Activated T-cell treated with anti-CD3 and anti-CD28 coated beads, Interleukin-2, amount 50 U/mL, for 72 hours (primary cell): ENCODE measurements at regions not wholly inside any gene's neighbourhood (a gene's known extent, or its start where the extent isn't known, plus 50 kb on each side); places are given as distances from the start of the nearest gene placed in this dataset.

Experiments used
- ATAC-seq, 2 donors: fragments of 150-1000 bp; cut with Tn5 transposase; replicated peaks in 1 of 2; 2 replicates each; pipeline ENCODE4 v1.10.0; 2021; ENCODE audit warnings: moderate library complexity in 2 of 2, mild to moderate bottlenecking in 1 of 2
- DNase-seq, 2 donors: peaks; one replicate each; pipeline ENCODE4 v3.0.0; 2021 to 2022; ENCODE audit warnings: mixed read lengths in 1 of 2
- H3K27ac Mint-ChIP-seq: one replicate; pipeline ENCODE4 v1.8.0; 2022; ENCODE audit warnings: mild to moderate bottlenecking, moderate library complexity, mixed read lengths
- H3K27me3 Mint-ChIP-seq: one replicate; pipeline ENCODE4 v1.8.0; 2022; ENCODE audit warnings: low read depth, mixed read lengths
- H3K36me3 Mint-ChIP-seq, 2 donors: one replicate each; pipeline ENCODE4 v1.8.0; 2022; ENCODE audit warnings: mixed read lengths in 2 of 2, mild to moderate bottlenecking in 1 of 2; ENCODE audit not compliant: insufficient read depth in 2 of 2
- H3K4me1 Mint-ChIP-seq: one replicate; pipeline ENCODE4 v1.8.0; 2022; ENCODE audit warnings: low read depth, mixed read lengths
- H3K4me3 Mint-ChIP-seq, 2 donors: one replicate each; pipeline ENCODE4 v1.8.0; 2022; ENCODE audit warnings: mild to moderate bottlenecking in 2 of 2, mixed read lengths in 2 of 2, moderate library complexity in 2 of 2
- H3K9me3 Mint-ChIP-seq, 2 donors: one replicate each; pipeline ENCODE4 v1.8.0; 2022; ENCODE audit warnings: mixed read lengths in 2 of 2

DNA sequence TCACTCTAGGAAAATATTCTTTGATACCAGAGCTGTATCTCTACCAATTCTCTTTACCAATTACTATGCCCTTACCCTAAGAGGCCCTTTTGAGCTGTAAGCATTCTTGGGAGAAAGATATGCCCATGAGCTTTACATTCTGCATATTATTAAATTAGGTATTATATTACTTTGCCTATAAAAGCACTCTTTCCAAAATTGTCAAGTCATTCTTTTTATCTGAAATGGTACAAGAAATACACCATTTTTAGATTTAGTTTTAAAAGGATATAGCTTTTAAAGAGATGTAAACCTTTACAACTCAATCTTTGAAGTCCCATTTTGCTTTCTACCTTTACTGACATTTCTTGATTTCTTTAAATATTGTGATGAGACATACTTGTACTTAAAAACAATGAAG is 343.5 kb downstream of the C12orf50 start:
- no peak overlapping the region for H3K27ac Mint-ChIP-seq
- DNase-seq (no peak), ATAC-seq (no peak)
- H3K27me3 Mint-ChIP-seq = no peaks in the 10 kb centered on the region
- H3K36me3 Mint-ChIP-seq = no peaks in the 10 kb centered on the region
- no peaks in the 10 kb centered on the region for H3K4me1 Mint-ChIP-seq
- H3K4me3 Mint-ChIP-seq = no peak overlapping the region
- H3K9me3 Mint-ChIP-seq = peaks cover 0 to 4% of the 10 kb centered on the region in 2 donors

DNA sequence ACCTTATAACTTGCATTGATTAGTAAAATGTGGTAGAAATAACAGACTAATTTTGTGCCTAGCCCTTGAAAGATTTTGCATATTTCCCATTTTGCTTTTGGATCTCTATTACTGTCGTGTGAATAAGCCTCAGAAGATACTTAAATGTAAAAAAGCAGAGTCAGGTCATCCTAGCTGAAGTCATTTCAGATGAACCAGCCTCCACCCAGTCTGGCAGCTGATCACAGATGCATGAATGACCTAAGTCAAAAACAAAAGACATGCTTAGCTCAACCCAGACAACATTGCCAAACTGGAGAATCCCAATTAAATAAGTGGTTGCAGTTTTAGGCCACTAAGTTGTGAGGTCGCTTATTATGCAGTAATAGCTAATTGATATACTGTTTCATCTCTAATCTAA is 349.9 kb downstream of the C12orf50 start:
- peaks cover 3 to 6% of the 10 kb centered on the region in 2 donors for H3K9me3 Mint-ChIP-seq
- no peaks in the 10 kb centered on the region for H3K36me3 Mint-ChIP-seq
- DNase-seq (no peak), ATAC-seq (no peak)
- no peaks in the 10 kb centered on the region for H3K27me3 Mint-ChIP-seq
- H3K4me1 Mint-ChIP-seq = no peaks in the 10 kb centered on the region
- H3K27ac Mint-ChIP-seq = no peak overlapping the region
- H3K4me3 Mint-ChIP-seq = no peak overlapping the region

DNA sequence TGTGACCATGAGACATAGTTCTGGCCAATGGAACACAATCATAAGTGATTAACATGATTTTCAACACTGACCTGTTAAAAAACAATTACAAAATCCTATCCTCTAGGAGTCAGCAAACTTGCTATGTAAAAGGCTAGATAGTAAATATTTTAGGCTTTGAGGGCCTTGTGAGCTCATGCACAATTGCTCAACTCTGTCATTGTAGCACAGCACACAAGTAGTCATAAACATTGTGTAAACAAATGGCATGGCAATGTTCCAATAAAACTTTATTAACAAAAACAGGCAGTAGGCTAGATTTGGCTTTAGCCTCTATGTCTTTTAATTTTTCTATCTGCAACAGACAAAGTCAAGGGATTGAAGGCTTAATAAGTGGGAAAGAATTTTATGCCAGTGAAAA is 350.7 kb downstream of the C12orf50 start:
- H3K27ac Mint-ChIP-seq = no peak overlapping the region
- no peaks in the 10 kb centered on the region for H3K36me3 Mint-ChIP-seq
- ATAC-seq (no peak), DNase-seq (no peak)
- no peak overlapping the region for H3K4me3 Mint-ChIP-seq
- no peaks in the 10 kb centered on the region for H3K27me3 Mint-ChIP-seq
- peaks cover 3 to 6% of the 10 kb centered on the region in 2 donors for H3K9me3 Mint-ChIP-seq
- no peaks in the 10 kb centered on the region for H3K4me1 Mint-ChIP-seq

DNA sequence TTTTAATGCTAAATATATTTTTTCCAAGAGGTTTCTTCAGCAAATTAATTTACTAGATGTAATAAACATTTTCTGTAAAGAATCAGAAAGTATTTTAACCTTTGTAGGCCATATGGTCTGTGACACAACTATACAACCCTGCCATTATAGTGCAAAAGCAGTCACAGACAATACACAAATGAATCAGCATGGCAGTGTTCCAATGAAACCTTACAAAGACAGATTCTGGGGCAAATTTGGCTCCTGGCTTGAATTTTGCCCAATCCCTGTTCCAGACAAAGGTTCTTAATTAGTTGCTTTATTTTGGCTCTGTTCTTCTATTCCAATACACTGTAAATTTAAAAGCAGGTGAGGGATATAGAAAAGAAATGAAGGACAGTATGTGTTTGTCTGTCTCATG is 352.5 kb downstream of the C12orf50 start:
- Mint-ChIP-seq H3K9me3 (peaks cover 3 to 6% of the 10 kb centered on the region in 2 donors), H3K4me3 (no peak overlapping the region), H3K27ac (no peak overlapping the region), H3K36me3 (no peaks in the 10 kb centered on the region), H3K4me1 (no peaks in the 10 kb centered on the region), H3K27me3 (no peaks in the 10 kb centered on the region)
- no peak for DNase-seq
- no peak for ATAC-seq

DNA sequence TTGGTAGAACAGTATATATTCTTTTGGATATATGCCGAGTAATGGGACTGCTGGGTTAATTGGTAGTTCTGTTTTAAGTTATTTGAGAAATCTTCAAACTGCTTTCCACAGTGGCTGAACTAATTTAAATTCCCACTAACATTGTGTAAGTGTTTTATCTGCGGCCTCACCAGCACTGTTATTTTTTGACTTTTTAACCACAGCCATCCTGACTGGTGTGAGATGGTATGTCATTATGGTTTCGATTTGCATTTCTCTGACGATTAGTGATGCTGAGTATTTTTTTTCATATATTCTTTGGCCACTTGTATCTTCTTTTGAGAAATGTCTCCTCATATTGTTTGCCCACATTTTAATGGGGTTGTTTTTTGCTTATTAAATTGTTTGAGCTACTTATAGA is 357.4 kb downstream of the C12orf50 start:
- DNase-seq (no peak), ATAC-seq (no peak)
- Mint-ChIP-seq H3K4me1 (no peaks in the 10 kb centered on the region), H3K9me3 (peaks cover 3 to 5% of the 10 kb centered on the region in 2 donors), H3K27ac (no peak overlapping the region), H3K36me3 (no peaks in the 10 kb centered on the region), H3K27me3 (no peaks in the 10 kb centered on the region), H3K4me3 (no peak overlapping the region)

DNA sequence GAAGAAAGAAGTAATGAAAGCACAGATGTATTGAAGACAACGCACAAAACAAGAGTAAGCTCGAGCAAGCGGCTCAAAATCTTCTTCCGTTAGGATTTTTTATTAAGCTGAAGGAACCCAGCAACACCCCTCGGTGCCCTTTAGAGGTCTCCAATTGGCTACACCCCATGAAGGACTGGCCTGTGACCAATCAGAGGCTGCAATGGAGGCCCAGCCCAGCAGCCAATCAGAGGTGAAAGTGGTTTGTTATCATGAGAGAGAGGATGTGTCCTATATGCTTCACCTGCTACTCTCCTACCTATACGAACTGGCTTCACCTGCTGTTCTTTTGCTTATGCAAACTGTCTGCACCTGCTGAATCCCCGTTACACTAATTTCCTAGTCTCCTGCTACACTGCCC is 358.8 kb downstream of the C12orf50 start:
- Mint-ChIP-seq H3K4me1 (no peaks in the 10 kb centered on the region), H3K27ac (no peak overlapping the region), H3K36me3 (no peaks in the 10 kb centered on the region), H3K27me3 (no peaks in the 10 kb centered on the region), H3K4me3 (no peak overlapping the region), H3K9me3 (peaks cover under 1% of the 10 kb centered on the region in 2 donors)
- DNase-seq = no peak
- no peak for ATAC-seq

DNA sequence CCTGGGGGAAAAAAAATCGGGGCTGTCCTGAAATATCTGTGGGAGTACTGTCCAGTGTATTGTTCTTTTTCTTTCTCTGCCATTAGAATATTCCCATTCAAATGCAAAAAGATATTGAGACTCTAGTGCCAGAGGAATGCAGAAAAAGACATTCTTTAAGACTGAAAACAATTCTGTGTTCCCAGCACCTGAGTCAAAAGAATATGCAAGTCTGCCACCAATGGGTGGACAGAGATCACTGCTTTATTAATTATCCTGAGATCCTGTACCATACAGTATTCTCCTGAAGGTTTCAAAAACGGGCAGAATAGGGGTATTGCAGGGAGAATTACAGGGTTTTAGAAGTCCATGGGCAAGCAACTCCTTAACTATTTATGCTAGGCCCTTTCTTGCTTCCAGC is 361.8 kb downstream of the C12orf50 start:
- no peak overlapping the region for H3K27ac Mint-ChIP-seq
- no peaks in the 10 kb centered on the region for H3K36me3 Mint-ChIP-seq
- ATAC-seq (no peak), DNase-seq (no peak)
- no peak overlapping the region for H3K4me3 Mint-ChIP-seq
- H3K9me3 Mint-ChIP-seq = no peaks in the 10 kb centered on the region
- no peaks in the 10 kb centered on the region for H3K4me1 Mint-ChIP-seq
- no peaks in the 10 kb centered on the region for H3K27me3 Mint-ChIP-seq

DNA sequence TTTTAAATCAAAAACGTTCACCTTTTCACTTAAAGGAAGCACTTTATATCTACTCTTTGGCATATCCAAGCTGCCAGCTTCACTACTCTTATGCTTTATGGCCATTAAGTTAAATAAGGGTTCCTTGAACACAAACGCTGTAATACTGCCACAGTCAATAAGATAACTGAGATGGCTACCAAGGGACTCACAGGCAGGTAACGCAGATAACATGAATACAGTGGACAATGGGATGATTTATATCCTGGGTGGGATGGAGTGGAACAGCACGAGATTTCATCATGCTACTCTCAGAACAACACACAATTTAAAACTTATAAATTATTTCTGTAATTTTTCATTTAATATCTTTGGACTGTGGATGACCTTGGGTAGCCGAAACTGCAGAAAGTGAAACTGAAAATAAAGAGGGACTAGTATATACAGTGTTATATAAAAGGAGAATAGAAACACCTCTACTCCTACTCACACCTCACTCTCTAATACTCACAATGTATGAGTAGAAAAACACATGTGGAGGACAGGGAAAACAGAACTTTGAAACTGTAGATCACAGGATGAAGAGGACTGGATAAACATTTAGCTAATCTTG is 367.3 kb downstream of the C12orf50 start:
- H3K27ac Mint-ChIP-seq = peak overlapping the region; percentile 68
- H3K27me3 Mint-ChIP-seq = no peaks in the 10 kb centered on the region
- peak in 1 of 2 donors; percentile 38 for ATAC-seq
- no peaks in the 10 kb centered on the region for H3K4me1 Mint-ChIP-seq
- H3K9me3 Mint-ChIP-seq = no peaks in the 10 kb centered on the region
- DNase-seq = no peak
- H3K4me3 Mint-ChIP-seq = peak overlapping the region in 1 of 2 donors; percentile 56
- no peaks in the 10 kb centered on the region for H3K36me3 Mint-ChIP-seq

DNA sequence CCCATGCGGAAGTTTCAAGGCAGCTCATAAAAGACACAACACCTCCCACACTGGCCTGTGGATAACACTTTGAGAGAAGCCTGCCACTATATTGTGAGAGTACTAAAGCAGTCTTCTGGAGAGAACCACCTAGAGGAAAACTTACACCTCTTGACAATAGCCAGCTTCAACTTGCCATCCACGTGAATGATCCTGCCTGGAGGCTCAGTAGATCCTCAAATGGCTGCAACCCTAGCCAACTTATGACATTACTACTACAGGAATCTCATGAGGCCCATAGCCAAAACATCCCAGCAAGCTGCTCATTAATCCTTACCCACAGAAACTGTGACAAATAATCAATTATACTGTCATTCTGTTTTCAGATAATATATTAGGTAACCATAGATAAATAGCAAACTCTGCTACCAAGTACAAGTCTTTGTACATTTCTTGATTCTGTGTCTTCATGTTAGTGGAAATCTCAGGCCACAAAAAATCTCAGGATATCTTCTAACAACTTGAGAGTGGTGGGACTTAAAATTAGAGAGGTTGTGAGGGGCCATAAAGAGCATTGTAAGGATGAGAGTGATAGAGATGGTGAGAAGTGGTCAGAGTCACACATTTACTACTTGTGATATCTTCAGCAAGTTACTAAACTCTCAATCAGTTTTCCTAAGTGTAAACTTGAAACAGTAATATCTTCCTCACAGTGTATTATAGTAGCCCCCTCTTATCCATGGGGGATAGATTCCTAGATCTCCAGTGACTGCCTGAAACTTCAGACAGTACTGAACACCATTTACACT is 368.0 kb downstream of the C12orf50 start:
- no peak overlapping the region for H3K27ac Mint-ChIP-seq
- H3K27me3 Mint-ChIP-seq = no peaks in the 10 kb centered on the region
- no peaks in the 10 kb centered on the region for H3K36me3 Mint-ChIP-seq
- no peaks in the 10 kb centered on the region for H3K4me1 Mint-ChIP-seq
- ATAC-seq (no peak), DNase-seq (no peak)
- H3K4me3 Mint-ChIP-seq = no peak overlapping the region
- H3K9me3 Mint-ChIP-seq = no peaks in the 10 kb centered on the region

DNA sequence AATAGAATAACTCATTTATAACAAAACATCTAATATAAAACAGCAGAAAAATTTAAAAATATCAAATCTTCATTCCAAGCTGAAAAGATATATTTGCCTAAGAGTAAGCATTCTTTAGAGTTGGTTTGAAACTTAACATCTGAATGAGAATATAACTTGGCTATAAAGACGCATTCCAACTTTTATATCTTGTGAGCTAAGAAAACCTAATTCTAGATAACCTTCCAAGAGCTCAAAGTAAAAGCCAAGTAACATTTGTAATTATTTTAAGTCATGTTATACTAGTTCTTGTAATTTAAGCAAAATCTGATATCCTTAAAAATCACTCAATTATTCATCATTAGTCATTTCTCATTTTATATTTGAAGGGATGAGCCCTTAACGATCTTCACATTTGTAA is 368.9 kb downstream of the C12orf50 start:
- H3K27me3 Mint-ChIP-seq = no peaks in the 10 kb centered on the region
- H3K4me3 Mint-ChIP-seq = no peak overlapping the region
- no peaks in the 10 kb centered on the region for H3K36me3 Mint-ChIP-seq
- H3K9me3 Mint-ChIP-seq = no peaks in the 10 kb centered on the region
- ATAC-seq (no peak), DNase-seq (no peak)
- no peaks in the 10 kb centered on the region for H3K4me1 Mint-ChIP-seq
- H3K27ac Mint-ChIP-seq = no peak overlapping the region

DNA sequence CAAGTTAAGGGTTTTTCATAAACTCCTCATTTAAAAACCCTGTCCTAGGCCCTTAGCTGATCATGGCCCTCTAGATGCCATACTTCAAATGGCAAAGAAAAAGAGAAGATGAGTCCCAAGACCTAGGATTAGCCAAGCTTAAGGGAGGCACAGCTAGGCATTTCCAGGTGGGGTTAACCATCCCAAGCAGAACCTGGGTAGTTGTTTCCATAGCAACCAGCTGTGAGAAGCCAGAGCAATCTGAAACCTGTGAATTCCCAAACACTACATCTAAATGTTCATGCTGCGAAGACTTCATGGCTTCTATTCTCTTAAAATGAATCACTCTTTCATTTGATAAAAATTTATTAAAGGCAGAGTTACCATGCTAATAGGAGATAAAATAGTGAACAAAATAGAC is 372.9 kb downstream of the C12orf50 start:
- Mint-ChIP-seq H3K4me3 (no peak overlapping the region), H3K9me3 (no peaks in the 10 kb centered on the region), H3K27ac (no peak overlapping the region), H3K36me3 (no peaks in the 10 kb centered on the region), H3K4me1 (no peaks in the 10 kb centered on the region), H3K27me3 (no peaks in the 10 kb centered on the region)
- no peak for DNase-seq
- ATAC-seq = no peak

DNA sequence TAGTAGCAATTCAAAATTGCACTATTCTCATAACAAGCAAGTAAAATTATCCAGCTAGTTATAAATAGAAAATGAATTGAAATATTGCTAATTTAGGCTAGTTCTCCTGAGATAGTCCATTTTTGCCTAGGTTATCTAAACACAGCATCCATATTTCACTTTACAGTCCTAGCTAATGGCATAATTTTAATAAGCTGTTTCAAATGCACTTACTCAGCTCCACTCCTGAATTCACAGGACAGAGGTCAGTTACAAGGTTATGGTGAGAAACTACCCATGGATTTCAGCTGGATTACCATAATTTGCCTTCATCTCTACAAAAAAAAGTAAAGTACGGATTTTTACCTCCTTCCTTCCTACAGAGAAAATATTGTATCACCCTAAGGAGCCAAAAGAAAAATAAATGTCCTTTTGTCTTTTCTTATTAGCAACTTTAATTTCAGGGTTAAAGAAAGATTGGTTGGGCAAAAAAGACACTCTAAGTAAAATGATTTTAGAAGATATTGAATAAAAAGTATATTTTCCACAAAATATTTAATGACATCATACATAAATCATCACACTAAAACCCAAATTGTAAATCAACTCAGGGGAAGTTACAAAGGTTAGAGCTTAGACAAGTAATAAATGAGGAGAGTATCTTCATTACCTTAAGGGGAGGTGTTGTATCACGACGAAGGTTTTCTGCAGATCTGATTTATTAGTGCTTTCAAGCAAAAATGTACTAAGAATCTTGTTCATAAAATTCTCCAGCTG is 377.4 kb downstream of the C12orf50 start:
- Mint-ChIP-seq H3K4me1 (no peaks in the 10 kb centered on the region), H3K27me3 (no peaks in the 10 kb centered on the region), H3K27ac (no peak overlapping the region), H3K4me3 (no peak overlapping the region), H3K9me3 (no peaks in the 10 kb centered on the region), H3K36me3 (no peaks in the 10 kb centered on the region)
- ATAC-seq (no peak), DNase-seq (no peak)

DNA sequence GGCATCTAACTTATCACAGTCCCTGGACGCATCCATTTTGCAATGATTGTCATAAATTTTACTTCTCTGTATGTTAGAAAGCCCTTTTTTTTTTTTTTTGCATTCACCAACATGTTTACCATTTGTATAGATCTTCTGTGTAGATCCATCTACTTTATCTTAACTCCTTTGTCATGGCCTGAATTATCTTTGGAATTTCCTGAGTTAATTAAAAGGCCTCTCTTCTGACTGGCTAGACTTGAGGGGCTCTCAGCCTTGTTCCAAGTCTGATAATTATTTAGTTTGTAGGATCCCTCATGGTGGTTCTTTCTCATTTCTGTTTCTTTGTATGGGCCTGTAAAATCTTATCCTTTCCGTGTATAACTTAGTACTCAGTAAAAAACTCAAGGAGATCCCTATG is 387.0 kb downstream of the C12orf50 start:
- no peaks in the 10 kb centered on the region for H3K27me3 Mint-ChIP-seq
- no peaks in the 10 kb centered on the region for H3K4me1 Mint-ChIP-seq
- H3K36me3 Mint-ChIP-seq = peaks cover 0 to 2% of the 10 kb centered on the region in 2 donors
- peaks cover 0 to 6% of the 10 kb centered on the region in 2 donors for H3K9me3 Mint-ChIP-seq
- ATAC-seq = no peak
- no peak overlapping the region for H3K4me3 Mint-ChIP-seq
- no peak overlapping the region for H3K27ac Mint-ChIP-seq
- no peak for DNase-seq
